ENCODE measurements at regions not wholly inside any gene's neighbourhood (a gene's known extent, or its start where the extent isn't known, plus 50 kb on each side); places are given as distances from the start of the nearest gene placed in this dataset.
"Not testable (repeated sequence)": the region's sequence is repeated elsewhere in the genome, so short reads cannot be mapped to it uniquely, and the experiment has no call there.

DNA sequence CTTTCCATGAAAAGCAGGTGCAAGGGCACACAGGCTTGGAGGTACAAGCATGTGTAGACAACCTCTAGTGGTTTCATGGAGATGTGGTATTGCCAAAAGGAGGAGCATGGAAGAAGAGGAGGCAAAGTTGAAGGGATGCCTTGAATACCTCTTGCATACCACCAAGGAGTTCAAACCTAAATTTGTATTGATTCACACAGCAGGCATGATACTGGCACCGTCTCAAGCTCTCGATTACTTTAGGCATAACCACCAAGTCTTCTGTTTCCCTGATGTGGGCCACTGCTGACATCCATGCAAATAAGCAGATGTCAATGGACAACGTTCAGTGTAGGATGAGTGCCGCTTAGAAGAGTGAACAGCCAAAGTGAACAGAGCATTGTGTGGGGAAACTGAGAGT, 87.1 kb downstream of the SCN11A start:
- no peak for DNase-seq

DNA sequence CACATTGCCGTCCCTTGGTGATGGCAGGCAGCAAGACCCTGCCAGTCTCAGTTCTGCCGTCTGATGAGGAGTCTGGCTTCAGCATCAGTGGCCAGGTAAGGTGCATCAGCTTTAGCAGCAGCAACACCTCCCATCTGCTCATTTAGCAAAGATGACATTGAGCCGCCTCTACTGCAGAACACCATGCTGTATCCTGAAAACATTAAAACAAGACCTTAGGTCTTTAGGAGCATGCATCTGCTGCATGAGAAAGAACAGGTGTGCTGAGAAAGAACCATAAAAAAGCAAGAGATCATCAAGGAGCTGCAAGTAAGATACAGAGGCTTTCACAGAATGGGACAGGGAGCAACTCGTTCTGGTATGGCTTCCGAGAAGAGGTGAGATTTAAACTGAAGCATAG, 87.5 kb downstream of the SCN11A start:
- no peak for DNase-seq

DNA sequence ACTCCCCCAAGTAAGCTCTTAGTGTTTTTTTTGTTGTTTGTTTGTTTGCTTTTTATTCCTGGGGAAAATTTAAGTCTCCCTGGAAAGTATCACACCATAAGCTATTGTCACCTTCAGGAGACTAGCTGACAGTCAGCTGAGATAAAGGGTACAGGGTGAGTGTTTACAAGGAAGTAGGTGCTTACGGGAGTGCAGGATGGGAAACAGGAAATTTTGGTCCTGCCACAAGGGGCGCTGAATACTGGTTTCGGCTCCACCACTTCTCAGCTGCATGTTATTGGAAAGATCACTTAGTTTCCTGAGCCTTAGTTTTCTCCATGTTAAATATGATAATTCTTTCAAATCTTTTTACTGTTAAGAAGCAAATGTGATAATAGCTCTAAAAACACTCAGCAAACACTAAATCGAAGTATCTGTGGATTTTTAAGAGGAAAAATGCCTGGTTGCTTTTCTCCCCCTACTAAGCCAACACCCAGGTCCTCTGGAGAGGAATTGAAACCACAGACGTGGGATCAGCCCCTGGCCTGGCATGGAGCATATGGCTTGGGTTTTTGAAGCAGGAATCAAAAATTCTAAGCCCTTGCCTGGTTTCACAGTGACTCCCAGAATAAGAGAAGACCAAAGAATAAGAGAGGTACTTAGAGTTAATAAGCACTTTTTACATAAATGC, 90.7 kb downstream of the SCN11A start:
- peak; percentile 18 for DNase-seq

DNA sequence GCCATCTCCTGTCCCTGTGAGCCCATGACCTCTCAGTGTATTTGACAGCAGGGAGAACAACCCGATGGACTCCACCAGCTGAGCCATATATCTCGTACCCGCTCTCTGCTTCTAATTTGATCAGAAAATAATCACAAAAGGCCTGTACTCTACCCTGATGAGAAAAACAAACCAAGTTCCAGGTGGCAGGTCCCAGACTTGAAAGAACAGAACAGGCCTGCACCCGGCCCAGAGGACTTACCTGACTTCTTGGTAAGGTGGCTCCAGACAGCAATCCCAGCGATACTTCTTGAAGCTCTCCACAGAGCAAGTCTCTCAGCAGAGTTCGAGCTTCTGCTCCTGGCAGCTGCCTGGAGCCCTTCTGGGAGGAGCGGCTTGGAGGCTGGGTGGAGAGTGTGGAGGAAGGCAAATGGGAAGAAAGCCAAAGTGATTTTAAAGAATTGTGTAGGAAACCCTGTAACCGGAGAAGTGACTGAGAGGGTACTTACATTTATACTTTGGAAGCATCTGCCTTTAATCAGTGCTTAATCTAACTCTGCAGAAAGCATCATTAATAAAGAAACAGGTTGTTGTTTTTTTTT, 91.6 kb downstream of the SCN11A start:
- no peak for DNase-seq

DNA sequence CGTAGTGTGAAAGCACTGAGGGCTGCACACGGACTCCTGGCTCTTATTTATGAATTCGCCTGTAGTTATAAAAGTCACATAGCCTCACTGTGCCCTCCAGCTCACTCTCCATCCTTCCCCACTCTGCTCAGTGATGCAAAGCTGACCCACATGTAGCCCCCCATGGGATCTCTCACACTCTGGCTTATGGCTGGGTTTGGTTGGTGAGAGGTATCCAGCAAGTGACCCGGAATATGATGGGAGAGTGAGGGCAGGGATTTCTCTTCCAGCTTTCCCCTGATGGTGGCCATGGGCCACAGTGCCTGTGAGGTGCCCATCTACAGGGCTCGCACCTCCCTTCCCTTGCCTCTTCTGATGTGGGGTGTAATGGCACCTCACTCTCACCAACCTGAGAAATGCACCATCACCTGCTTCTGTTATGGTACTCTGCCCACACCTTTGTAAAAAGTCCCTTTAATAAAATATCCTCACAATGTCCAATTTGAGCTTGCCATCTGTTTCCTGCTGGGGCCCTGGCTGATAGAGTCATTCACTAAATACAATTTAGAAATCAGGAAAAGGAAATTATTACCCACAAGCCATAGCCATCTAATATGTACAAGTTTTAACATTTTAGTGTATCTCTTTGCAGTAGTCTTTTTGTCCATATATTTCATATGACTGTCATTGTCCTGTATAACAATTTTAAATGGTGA, 93.6 kb downstream of the SCN11A start:
- no peak for DNase-seq

DNA sequence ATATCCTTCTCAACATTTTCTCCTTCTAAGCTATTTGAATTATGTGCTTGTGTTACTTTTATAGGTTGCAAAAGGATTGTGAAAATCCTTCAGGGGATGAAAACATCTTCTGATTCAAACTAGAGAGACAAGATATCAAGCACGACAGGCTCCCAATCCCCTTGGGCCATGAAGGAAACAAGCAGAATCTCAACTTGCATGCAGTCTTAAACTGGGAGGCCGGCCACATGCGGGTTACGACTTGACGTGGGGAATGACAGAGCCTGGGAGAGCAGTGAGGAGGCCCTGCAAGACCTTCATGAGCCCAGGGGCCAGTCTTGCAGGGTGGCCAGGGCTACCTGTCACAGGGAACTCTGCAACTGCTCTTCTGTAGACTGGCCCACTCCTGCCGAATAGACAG, 94.4 kb downstream of the SCN11A start:
- DNase-seq: no peak

DNA sequence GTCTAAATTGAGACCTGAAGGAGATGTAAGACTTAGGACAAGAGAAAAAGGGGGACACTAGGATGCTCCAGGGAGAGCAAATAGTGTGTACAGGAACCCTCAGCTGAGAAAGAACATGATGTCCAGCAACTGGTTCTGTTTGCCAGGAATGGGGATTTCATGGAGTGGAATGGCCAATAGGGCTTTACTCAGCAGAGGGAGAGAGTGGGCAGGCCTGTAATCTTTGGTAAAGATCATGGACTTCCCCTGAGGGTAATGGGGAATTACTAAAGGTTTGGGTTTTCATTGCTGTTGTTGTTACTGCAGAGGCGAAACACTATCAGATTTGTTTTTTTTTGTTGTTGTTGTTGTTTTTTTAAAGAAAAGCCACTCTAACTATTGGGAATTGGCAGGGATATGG, 99.0 kb downstream of the SCN11A start:
- no peak for DNase-seq

DNA sequence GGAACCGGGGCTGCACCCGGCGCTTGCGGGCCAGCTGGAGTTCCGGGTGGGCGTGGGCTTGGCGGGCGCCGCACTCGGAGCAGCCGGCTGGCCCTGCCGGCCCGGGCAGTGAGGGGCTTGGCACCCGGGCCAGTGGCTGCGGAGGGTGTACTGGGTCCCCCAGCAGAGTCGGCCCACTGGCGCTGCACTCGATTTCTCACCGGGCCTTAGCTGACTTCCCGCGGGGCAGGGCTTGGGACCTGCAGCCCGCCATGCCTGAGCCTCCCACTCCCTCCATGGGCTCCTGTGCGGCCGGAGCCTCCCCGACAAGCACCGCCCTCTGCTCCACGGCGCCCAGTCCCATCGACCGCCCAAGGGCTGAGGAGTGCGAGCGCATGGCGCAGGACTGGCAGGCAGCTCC, 100.6 kb downstream of the SCN11A start:
- DNase-seq: not testable (repeated sequence)

DNA sequence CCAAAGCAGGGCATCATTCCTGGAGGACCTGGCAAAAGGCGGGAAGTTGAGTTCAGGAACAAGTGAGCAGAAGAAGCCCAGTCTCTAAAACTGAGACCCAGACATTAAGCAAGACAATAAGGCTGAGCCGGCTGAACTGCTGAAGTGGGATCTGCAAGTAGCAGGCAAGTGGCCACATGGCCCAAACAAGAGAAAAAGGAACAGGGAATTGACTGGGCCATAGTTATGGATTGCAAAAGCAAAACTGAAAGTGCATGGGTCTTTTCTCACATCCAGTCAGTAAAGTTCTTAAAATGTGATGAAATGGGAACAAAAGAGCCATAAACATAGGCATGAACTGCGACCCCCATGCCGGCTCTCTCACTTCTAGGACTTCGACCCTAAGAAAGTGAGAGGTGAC, 101.2 kb downstream of the SCN11A start:
- no peak for DNase-seq

DNA sequence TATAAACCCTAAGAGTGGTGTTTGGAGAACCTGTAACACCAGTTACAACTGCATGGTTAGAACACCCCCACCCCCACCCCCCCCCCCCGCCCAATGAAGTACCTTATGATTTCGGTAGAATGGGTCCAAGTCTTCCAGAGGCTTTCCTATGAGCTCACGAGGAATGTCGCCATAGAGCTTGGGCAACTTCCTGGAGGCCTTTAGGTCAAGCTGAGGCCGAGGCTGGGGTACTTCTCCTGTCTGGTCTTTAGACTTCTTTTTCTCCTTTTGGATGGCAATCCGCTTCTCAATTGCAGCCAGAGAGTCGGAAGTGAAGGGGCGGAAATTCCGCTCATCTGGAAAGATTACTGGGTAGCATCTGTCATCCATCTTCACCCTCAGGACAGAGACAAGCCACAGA, 101.8 kb downstream of the SCN11A start:
- no peak for DNase-seq

DNA sequence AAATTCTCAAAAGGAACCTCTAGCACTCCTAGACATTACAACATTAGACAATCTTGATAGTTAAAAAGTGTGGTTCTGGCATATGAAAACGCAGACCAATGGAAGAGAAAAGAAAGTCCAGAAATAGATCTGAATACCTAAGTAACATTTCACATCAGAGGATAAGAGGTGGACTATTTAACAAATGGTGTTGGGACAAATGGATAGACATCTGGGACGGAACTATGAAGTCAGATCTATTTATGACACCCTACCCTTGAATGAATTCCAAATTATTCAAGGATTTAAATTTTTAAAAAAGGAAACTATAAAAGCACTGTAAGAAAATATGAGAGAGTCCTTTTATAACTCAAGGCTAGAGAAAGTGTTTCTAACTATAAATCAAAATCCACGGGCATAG, 111.3 kb downstream of the SCN11A start:
- DNase-seq: no peak

DNA sequence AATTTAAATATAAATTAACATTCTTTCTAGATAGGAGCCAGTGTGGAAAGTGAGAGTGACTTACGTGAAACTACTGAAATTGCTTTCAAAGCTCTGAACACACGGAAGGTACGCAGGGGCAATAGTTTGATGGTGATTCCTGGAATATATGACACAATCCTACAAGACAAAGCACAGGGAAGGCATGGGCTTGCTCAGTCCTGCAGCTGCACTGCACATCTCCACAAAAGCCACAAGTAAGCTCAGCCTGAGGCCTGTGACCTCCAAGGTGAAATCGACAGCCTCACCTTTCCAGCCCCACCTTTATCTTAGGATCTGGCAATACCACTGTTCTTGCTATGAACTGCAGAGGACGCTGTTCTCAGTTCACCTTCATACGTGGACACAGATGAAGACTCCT, 109.3 kb upstream of the SCN10A start:
- no peak for DNase-seq

DNA sequence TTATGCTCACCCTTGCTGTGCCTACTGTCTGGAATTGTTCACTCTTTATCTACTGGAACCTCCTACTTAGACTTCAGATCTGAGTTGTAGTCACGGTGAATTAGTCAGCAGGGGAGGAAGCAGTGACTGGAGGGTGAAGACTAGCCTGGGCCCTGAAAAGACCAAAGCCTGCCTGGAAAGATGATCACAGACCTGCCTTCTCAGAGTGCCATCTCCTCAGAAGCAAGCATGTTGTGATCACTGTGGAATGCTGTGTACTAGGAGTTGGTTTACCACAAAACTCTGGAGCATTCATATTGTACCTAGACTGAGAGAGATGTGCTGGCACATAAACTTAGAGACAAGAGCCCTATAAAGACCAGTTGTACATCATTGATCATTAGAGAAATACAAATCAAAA, 100.7 kb upstream of the SCN10A start:
- no peak for DNase-seq

DNA sequence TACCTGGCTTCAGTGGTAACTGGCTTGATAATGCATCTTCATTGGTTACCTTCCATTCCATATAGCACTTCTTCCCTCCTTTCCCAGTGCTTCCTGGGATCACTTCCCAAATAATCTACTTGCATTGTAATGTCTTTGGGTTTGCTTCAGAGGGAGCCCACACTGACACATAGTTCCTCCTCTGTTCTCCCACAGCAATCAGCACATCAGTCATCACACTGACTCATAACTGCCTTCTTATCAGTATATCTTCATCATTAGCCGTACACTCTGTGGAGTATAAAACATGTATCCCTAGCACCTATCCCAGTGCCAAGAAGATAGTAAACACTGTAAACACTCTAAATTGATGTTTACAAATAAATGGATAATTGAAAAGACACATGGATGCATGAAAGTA, 91.4 kb upstream of the SCN10A start:
- no peak for DNase-seq

DNA sequence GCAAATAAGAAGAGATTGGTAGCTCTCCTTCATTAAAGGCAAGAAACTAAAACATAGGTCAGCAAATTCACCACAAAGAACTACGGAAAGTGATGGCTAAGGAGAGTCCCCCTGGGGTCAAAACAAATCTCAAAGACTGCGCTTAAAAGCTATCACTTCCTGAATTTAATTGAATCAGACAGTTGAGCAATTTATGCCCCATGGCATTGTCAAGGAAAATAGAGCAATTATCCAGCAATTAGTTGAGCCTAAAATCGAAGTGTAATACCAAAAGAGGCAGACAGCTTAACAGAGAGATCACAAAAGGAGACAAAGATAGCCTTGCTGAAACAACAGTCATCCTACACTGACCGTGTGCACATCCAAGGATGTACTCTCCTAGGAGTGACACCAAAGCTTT, 74.4 kb upstream of the SCN10A start:
- DNase-seq: no peak

DNA sequence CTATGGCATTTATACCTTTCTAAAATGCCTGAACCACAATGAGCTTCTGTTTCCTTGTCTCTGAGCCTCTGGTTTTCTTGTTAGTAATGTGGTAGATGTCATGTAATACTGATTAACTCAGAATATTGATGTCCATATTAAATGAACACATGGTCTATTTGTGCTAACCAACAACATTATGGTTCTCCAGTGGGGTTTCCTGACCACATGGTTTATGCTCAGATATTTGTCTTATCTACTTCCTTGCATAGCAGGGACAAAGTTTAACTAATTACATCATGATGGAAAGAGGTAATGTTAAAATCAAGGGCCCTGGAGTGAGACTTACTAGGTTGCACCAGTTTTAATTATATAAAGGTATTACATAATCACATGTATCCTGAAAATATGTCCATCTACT, 62.6 kb upstream of the SCN10A start:
- DNase-seq: no peak

Measured in CD4-positive, alpha-beta T cell treated with Interleukin-10 for 1 hour (primary cell).